Kidney (tissue), 13 donors: ENCODE measurements at regions not wholly inside any gene's neighbourhood (a gene's known extent, or its start where the extent isn't known, plus 50 kb on each side); places are given as distances from the start of the nearest gene placed in this dataset.

Source experiments
- DNase-seq, 5 donors: peaks; one replicate each; pipeline ENCODE4 v3.0.0-alpha.2; 2013 to 2020
- FAIRE-seq: peaks from 2 replicates; lab custom pipeline; 2012; peaks lifted over from hg19 to GRCh38; lab: Jason Lieb, UNC
- H3K27ac ChIP-seq, 2 donors: one replicate each; pipeline ENCODE4 v1.7.0; 2013; ENCODE audit warnings: low read depth in 2 of 2, low read length in 2 of 2, inconsistent platforms in 1 of 2
- H3K27me3 ChIP-seq: one replicate; pipeline ENCODE4 v1.7.1; 2013; ENCODE audit warnings: low read length, inconsistent platforms; ENCODE audit not compliant: control insufficient read depth, insufficient read depth
- H3K36me3 ChIP-seq, 3 donors: one replicate each; pipeline versions ENCODE4 v1.7.0 to v1.7.1; 2013; ENCODE audit warnings: low read length in 3 of 3, control low read depth in 1 of 3, inconsistent platforms in 1 of 3; ENCODE audit not compliant: insufficient read depth in 3 of 3, control insufficient read depth in 2 of 3
- H3K4me1 ChIP-seq, 3 donors: one replicate each; pipeline versions ENCODE4 v1.7.0 to v1.7.1; 2013; ENCODE audit warnings: low read length in 3 of 3, inconsistent platforms in 1 of 3, low read depth in 1 of 3; ENCODE audit not compliant: control insufficient read depth in 2 of 3, insufficient read depth in 2 of 3
- H3K4me3 ChIP-seq, 3 donors: one replicate each; pipeline versions ENCODE4 v1.7.0 to v1.8.1; 2013; ENCODE audit warnings: low read length in 3 of 3, control low read depth in 1 of 3, inconsistent platforms in 1 of 3
- H3K9ac ChIP-seq, 3 donors: one replicate each; pipeline versions ENCODE4 v1.7.0 to v1.7.1; 2013; ENCODE audit warnings: low read length in 3 of 3, control low read depth in 1 of 3, inconsistent platforms in 1 of 3
- H3K9me3 ChIP-seq, 3 donors: one replicate each; pipeline versions ENCODE4 v1.7.0 to v1.7.1; 2013; ENCODE audit warnings: low read length in 3 of 3, control low read depth in 1 of 3, inconsistent platforms in 1 of 3; ENCODE audit not compliant: control insufficient read depth in 2 of 3, insufficient read depth in 1 of 3
- intact Hi-C: fragments of 100-400 bp; cut with DNase I; formaldehyde crosslinking; loops from one replicate; pipeline ENCODE4 v1.11.1; 2022
- TF ChIP-seq, protein P1 (sequence below): IDR thresholded peaks from 3 replicates; pipeline ENCODE4 v1.5.1; 2012; ENCODE audit warnings: mild to moderate bottlenecking, moderate library complexity, borderline replicate concordance; ENCODE audit not compliant: insufficient read depth; ENCODE audit errors: extremely low read depth
- donor health status: control.
- donor health status: control.
- donor health status: control.
- donor health status: control.
- donor health status: control.
- donor health status: DM: yes; HTN: yes; CAD: no.
- donor health status: Normal renal cell carcinoma (clear cell type).

- Histone ChIP-seq H3K9ac (no peak overlapping the region), H3K4me1 (peaks cover 0 to 3% (median 0%) of the 10 kb centered on the region in 3 donors), H3K9me3 (peaks cover 0 to 5% (median 0%) of the 10 kb centered on the region in 3 donors), H3K36me3 (no peaks in the 10 kb centered on the region), H3K27ac (peak overlapping the region in 1 of 2 donors; percentile 23), H3K4me3 (no peak overlapping the region), H3K27me3 (peaks cover 18% of the 10 kb centered on the region)
- FAIRE-seq (no peak), DNase-seq (peak in 1 of 5 donors; percentile 29)
- intact Hi-C loops, result no loop called here
- TF ChIP-seq, protein P1, sequence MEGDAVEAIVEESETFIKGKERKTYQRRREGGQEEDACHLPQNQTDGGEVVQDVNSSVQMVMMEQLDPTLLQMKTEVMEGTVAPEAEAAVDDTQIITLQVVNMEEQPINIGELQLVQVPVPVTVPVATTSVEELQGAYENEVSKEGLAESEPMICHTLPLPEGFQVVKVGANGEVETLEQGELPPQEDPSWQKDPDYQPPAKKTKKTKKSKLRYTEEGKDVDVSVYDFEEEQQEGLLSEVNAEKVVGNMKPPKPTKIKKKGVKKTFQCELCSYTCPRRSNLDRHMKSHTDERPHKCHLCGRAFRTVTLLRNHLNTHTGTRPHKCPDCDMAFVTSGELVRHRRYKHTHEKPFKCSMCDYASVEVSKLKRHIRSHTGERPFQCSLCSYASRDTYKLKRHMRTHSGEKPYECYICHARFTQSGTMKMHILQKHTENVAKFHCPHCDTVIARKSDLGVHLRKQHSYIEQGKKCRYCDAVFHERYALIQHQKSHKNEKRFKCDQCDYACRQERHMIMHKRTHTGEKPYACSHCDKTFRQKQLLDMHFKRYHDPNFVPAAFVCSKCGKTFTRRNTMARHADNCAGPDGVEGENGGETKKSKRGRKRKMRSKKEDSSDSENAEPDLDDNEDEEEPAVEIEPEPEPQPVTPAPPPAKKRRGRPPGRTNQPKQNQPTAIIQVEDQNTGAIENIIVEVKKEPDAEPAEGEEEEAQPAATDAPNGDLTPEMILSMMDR, result no peak
Measured at GRCh38 chr16:86242244-86243122, 267.8 kb upstream of the FOXF1 start.

GRCh38 chr16:86243123-86243473 is 267.2 kb upstream of the FOXF1 start:
- DNase-seq (no peak), FAIRE-seq (no peak)
- Histone ChIP-seq H3K27ac (no peak overlapping the region), H3K4me1 (peaks cover 0 to 3% (median 0%) of the 10 kb centered on the region in 3 donors), H3K27me3 (peaks cover 18% of the 10 kb centered on the region), H3K4me3 (no peak overlapping the region), H3K9me3 (peaks cover 0 to 5% (median 0%) of the 10 kb centered on the region in 3 donors), H3K9ac (no peak overlapping the region), H3K36me3 (no peaks in the 10 kb centered on the region)
- TF ChIP-seq, protein P1, result no peak
- intact Hi-C loops, result no loop called here

DNA sequence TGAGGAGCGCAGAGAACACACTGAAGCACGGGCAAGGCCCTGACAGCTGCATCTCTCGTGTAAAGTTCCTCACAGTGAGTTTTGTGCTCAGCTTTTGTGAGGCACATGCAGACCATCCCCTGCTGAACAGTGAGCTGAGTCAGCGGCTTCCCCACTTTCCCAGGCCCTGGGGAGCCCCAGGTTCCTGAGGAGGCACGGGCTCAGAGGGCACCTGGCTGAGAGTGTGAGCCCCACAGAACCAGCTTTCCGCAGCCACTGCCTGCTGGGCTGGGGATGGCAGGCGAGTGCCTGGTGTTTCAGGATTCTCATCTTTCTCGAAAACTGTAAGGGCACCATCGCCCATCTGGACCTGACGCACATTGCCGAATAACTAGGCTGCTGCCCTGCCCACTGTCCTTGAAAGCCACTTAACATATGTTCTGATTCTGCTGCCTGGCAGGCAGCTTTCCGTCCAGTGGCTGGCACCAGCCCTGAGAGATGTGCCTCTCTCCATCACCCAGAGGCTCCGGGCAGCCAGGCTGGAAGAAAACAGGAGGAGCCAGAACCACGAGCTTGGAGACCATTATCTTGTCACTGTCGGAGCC is 266.7 kb upstream of the FOXF1 start:
- intact Hi-C loops, result no loop called here
- H3K9ac ChIP-seq, result no peak overlapping the region
- H3K4me3 ChIP-seq, result no peak overlapping the region
- peaks cover 0 to 5% (median 0%) of the 10 kb centered on the region in 3 donors for H3K9me3 ChIP-seq
- DNase-seq (peak in 1 of 5 donors; percentile 31), FAIRE-seq (no peak)
- H3K36me3 ChIP-seq, result no peaks in the 10 kb centered on the region
- H3K4me1 ChIP-seq, result peaks cover 0 to 3% (median 0%) of the 10 kb centered on the region in 3 donors
- H3K27me3 ChIP-seq, result peaks cover 18% of the 10 kb centered on the region
- H3K27ac ChIP-seq, result no peak overlapping the region
- TF ChIP-seq, protein P1, result no peak
